NT2/D1 (cell line): ENCODE measurements at regions not wholly inside any gene's neighbourhood (a gene's known extent, or its start where the extent isn't known, plus 50 kb on each side); places are given as distances from the start of the nearest gene placed in this dataset.

Experiments
- SUZ12 ChIP-seq: IDR thresholded peaks from 2 replicates; pipeline ENCODE4 v1.6.1; 2011; ENCODE audit not compliant: insufficient read length, insufficient read depth; ENCODE audit errors: extremely low read depth
- YY1 ChIP-seq: IDR thresholded peaks from 2 replicates; pipeline ENCODE4 v1.6.1; 2011; ENCODE audit not compliant: insufficient read length, insufficient read depth
- ZNF274 ChIP-seq: IDR thresholded peaks from 2 replicates; pipeline ENCODE4 v1.6.1; 2011; ENCODE audit warnings: mild to moderate bottlenecking, low read depth, low read length

- TF ChIP-seq YY1 (no peak), SUZ12 (no peak), ZNF274 (no peak)
These were observed 356.3 kb upstream of the DPYD start for GRCh38 chr1:98277118-98277517.
